HG03469 (cell line): ENCODE measurements at regions not wholly inside any gene's neighbourhood (a gene's known extent, or its start where the extent isn't known, plus 50 kb on each side); places are given as distances from the start of the nearest gene placed in this dataset.

Experiments
- ATAC-seq: cut with Tn5 transposase; IDR thresholded peaks from one replicate; pipeline ENCODE4 v1.9.1; 2021; ENCODE audit warnings: mild to moderate bottlenecking, moderate library complexity, moderate number of reproducible peaks; ENCODE audit not compliant: unreplicated experiment

- ATAC-seq = no peak
Observed at GRCh38 chr7:81533426-81533825, 236.4 kb downstream of the HGF start.

- no peak for ATAC-seq
Observed at GRCh38 chr7:81529785-81530184, 240.1 kb downstream of the HGF start.

- ATAC-seq = no peak
Observed at GRCh38 chr7:81527651-81528050, 242.2 kb downstream of the HGF start.

- ATAC-seq = no peak
Observed at GRCh38 chr7:81526971-81527370, 242.9 kb downstream of the HGF start.

GRCh38 chr7:81525841-81526240 lies 244.0 kb downstream of the HGF start:
- ATAC-seq = no peak

GRCh38 chr7:81519886-81520285 lies 250.0 kb downstream of the HGF start:
- no peak for ATAC-seq

GRCh38 chr7:81516898-81517297 lies 252.9 kb downstream of the HGF start:
- no peak for ATAC-seq

GRCh38 chr7:81515009-81515408 lies 254.8 kb downstream of the HGF start:
- no peak for ATAC-seq

- ATAC-seq = no peak
Observed at GRCh38 chr7:81514546-81514945, 255.3 kb downstream of the HGF start.

GRCh38 chr7:81510122-81510521 lies 259.7 kb downstream of the HGF start:
- no peak for ATAC-seq

- no peak for ATAC-seq
Observed at GRCh38 chr7:81507221-81507620, 262.6 kb downstream of the HGF start.

GRCh38 chr7:81506609-81507008 lies 263.2 kb downstream of the HGF start:
- ATAC-seq = no peak

GRCh38 chr7:81503771-81504170 lies 266.1 kb downstream of the HGF start:
- ATAC-seq = no peak

GRCh38 chr7:81503336-81503735 lies 266.5 kb downstream of the HGF start:
- ATAC-seq = no peak

GRCh38 chr7:81501220-81501619 lies 268.6 kb downstream of the HGF start:
- ATAC-seq = no peak

GRCh38 chr7:81500631-81501030 lies 269.2 kb downstream of the HGF start:
- ATAC-seq = no peak

- ATAC-seq = peak; percentile 56
Observed at GRCh38 chr7:81499262-81500116, 270.4 kb downstream of the HGF start.

- ATAC-seq = no peak
Observed at GRCh38 chr7:81498176-81498575, 271.7 kb downstream of the HGF start.

GRCh38 chr7:81492910-81493309 lies 276.9 kb downstream of the HGF start:
- no peak for ATAC-seq

GRCh38 chr7:81492240-81492639 lies 277.6 kb downstream of the HGF start:
- no peak for ATAC-seq

- ATAC-seq = no peak
Observed at GRCh38 chr7:81491573-81491972, 278.3 kb downstream of the HGF start.

GRCh38 chr7:81488210-81488609 lies 281.6 kb downstream of the HGF start:
- no peak for ATAC-seq

- ATAC-seq = no peak
Observed at GRCh38 chr7:81487516-81487915, 282.3 kb downstream of the HGF start.
